GM12892 (cell line): ENCODE measurements at regions not wholly inside any gene's neighbourhood (a gene's known extent, or its start where the extent isn't known, plus 50 kb on each side); places are given as distances from the start of the nearest gene placed in this dataset.

ENCODE experiments used
- POLR2A ChIP-seq: IDR thresholded peaks from 2 replicates; pipeline ENCODE4 v1.6.1; 2011; ENCODE audit warnings: low read depth, low read length, control low read depth
- POLR2AphosphoS5 ChIP-seq: IDR thresholded peaks from 2 replicates; pipeline ENCODE4 v1.6.1; 2011; ENCODE audit warnings: low read depth, low read length, control low read depth

- TF ChIP-seq POLR2A (no peak), POLR2AphosphoS5 (no peak)
Measured at GRCh38 chr4:177093964-177094363, 215.7 kb upstream of the NEIL3 start.
